CD8-positive, alpha-beta memory T cell (primary cell): ENCODE measurements at regions not wholly inside any gene's neighbourhood (a gene's known extent, or its start where the extent isn't known, plus 50 kb on each side); places are given as distances from the start of the nearest gene placed in this dataset.
"Not testable (repeated sequence)": the region's sequence is repeated elsewhere in the genome, so short reads cannot be mapped to it uniquely, and the experiment has no call there.

ENCODE experiments used
- CTCF ChIA-PET: fragments of 350-600 bp; sonication (Branson Sonifier 250); formaldehyde crosslinking; loops from one replicate; lab custom pipeline; 2021; ENCODE audit warnings: antibody characterized with exemption; lab: Charles Lee
- POLR2A ChIA-PET: fragments of 350-600 bp; sonication (Branson Sonifier 250); formaldehyde crosslinking; loops from one replicate; lab custom pipeline; 2021; ENCODE audit warnings: antibody characterized with exemption; lab: Charles Lee
- DNase-seq, 5 donors: peaks; one replicate each; pipeline versions ENCODE4 v3.0.0 to v3.0.0-alpha.2; 2020 to 2022; ENCODE audit warnings: mixed read lengths in 1 of 5
- H3K27ac ChIP-seq: one replicate; pipeline ENCODE4 v1.7.0; 2013; ENCODE audit warnings: low read depth, mild to moderate bottlenecking, low read length, moderate library complexity
- H3K27me3 ChIP-seq: 2 replicates; pipeline ENCODE4 v1.7.0; 2013; ENCODE audit warnings: low read length, mild to moderate bottlenecking; ENCODE audit not compliant: insufficient read depth, poor library complexity, severe bottlenecking
- H3K36me3 ChIP-seq: 2 replicates; pipeline ENCODE4 v1.7.0; 2013; ENCODE audit warnings: mild to moderate bottlenecking, low read length, moderate library complexity; ENCODE audit not compliant: insufficient read depth
- H3K4me1 ChIP-seq: 2 replicates; pipeline ENCODE4 v1.7.0; 2013; ENCODE audit warnings: mild to moderate bottlenecking, low read length, moderate library complexity; ENCODE audit not compliant: insufficient read depth
- H3K4me3 ChIP-seq: 2 replicates; pipeline ENCODE4 v1.7.0; 2013; ENCODE audit warnings: mild to moderate bottlenecking, low read length
- H3K9me3 ChIP-seq: 2 replicates; pipeline ENCODE4 v1.7.0; 2013; ENCODE audit warnings: mild to moderate bottlenecking, low read length
- H3K27ac Mint-ChIP-seq, 8 donors: one replicate each; pipeline ENCODE4 v1.8.0; 2020 to 2021; ENCODE audit warnings: mixed read lengths in 8 of 8, mild to moderate bottlenecking in 6 of 8, inconsistent platforms in 3 of 8, moderate library complexity in 3 of 8
- H3K27me3 Mint-ChIP-seq, 2 donors: one replicate each; pipeline ENCODE4 v1.8.0; 2020 to 2021; ENCODE audit warnings: mixed read lengths in 2 of 2, mild to moderate bottlenecking in 1 of 2, moderate library complexity in 1 of 2
- H3K36me3 Mint-ChIP-seq, 3 donors: one replicate each; pipeline ENCODE4 v1.8.0; 2020 to 2021; ENCODE audit warnings: mixed read lengths in 3 of 3, inconsistent platforms in 1 of 3, mild to moderate bottlenecking in 1 of 3
- H3K4me1 Mint-ChIP-seq, 3 donors: one replicate each; pipeline ENCODE4 v1.8.0; 2020 to 2021; ENCODE audit warnings: mixed read lengths in 3 of 3, inconsistent platforms in 1 of 3, mild to moderate bottlenecking in 1 of 3
- H3K4me3 Mint-ChIP-seq, 7 donors: one replicate each; pipeline ENCODE4 v1.8.0; 2020 to 2021; ENCODE audit warnings: mixed read lengths in 7 of 7, mild to moderate bottlenecking in 6 of 7, moderate library complexity in 4 of 7, inconsistent platforms in 2 of 7
- H3K9me3 Mint-ChIP-seq, 5 donors: one replicate each; pipeline ENCODE4 v1.8.0; 2020 to 2022; ENCODE audit warnings: mixed read lengths in 5 of 5, mild to moderate bottlenecking in 3 of 5, moderate library complexity in 2 of 5, inconsistent platforms in 1 of 5

- no peak for DNase-seq
These were observed 109.9 kb downstream of the ARL4C start for GRCh38 chr2:234386971-234387370.

GRCh38 chr2:234382131-234382530, 114.8 kb downstream of the ARL4C start:
- no peaks in the 10 kb centered on the region for H3K27me3 ChIP-seq
- peak overlapping the region in 1 of 8 donors; percentile 11 for H3K27ac Mint-ChIP-seq
- CTCF ChIA-PET, result no interaction called here
- no peak overlapping the region for H3K27ac ChIP-seq
- POLR2A ChIA-PET, result interaction anchor here (1.0 kb wide), 1 partner anchor 10 kb away, joined by 3 read pairs; no protein-coding TSS in a partner anchor
- H3K9me3 Mint-ChIP-seq, result no peaks in the 10 kb centered on the region
- peaks cover 0 to 3% (median 0%) of the 10 kb centered on the region in 3 donors for H3K4me1 Mint-ChIP-seq
- no peaks in the 10 kb centered on the region for H3K9me3 ChIP-seq
- no peak overlapping the region for H3K4me3 ChIP-seq
- H3K36me3 Mint-ChIP-seq, result peaks cover 0 to 2% (median 0%) of the 10 kb centered on the region in 3 donors
- H3K4me3 Mint-ChIP-seq, result no peak overlapping the region
- peaks cover 0 to 1% of the 10 kb centered on the region in 2 donors for H3K27me3 Mint-ChIP-seq
- no peaks in the 10 kb centered on the region for H3K4me1 ChIP-seq
- no peak for DNase-seq
- no peaks in the 10 kb centered on the region for H3K36me3 ChIP-seq

More at GRCh38 chr2:234386971-234387370, 109.9 kb downstream of the ARL4C start:
- H3K9me3 Mint-ChIP-seq, result no peaks in the 10 kb centered on the region
- Histone ChIP-seq H3K36me3 (no peaks in the 10 kb centered on the region), H3K4me3 (no peak overlapping the region), H3K27ac (no peak overlapping the region), H3K9me3 (no peaks in the 10 kb centered on the region), H3K27me3 (no peaks in the 10 kb centered on the region), H3K4me1 (peaks cover 7% of the 10 kb centered on the region)
- H3K27ac Mint-ChIP-seq, result peak overlapping the region in 5 of 8 donors; percentile 30 to 81 (median 68)
- peaks cover 0 to 2% (median 0%) of the 10 kb centered on the region in 3 donors for H3K36me3 Mint-ChIP-seq
- POLR2A ChIA-PET, result no interaction called here
- H3K27me3 Mint-ChIP-seq, result no peaks in the 10 kb centered on the region
- CTCF ChIA-PET, result no interaction called here
- H3K4me3 Mint-ChIP-seq, result no peak overlapping the region
- H3K4me1 Mint-ChIP-seq, result peaks cover 14 to 20% (median 16%) of the 10 kb centered on the region in 3 donors

DNA sequence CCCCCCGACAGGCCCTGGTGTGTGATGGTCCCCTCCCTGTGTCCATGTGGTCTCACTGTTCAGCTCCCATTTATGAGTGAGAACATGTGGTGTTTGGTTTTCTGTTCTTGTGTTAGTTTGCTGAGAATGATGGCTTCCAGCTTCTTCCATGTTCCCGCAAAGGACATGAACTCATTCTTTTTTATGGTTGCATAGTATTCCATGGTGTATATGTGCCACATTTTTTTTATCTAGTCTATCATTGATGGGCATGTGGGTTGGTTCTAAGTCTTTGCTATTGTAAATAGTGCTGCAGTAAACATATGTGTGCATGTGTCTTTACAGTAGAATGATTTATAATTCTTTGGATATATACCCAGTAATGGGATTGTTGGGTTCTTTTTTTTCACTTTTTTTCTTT, 117.9 kb downstream of the ARL4C start:
- H3K4me1 Mint-ChIP-seq, H3K4me1 ChIP-seq, H3K36me3 ChIP-seq, H3K27me3 Mint-ChIP-seq, H3K27me3 ChIP-seq, CTCF ChIA-PET, H3K27ac Mint-ChIP-seq, H3K9me3 ChIP-seq, H3K27ac ChIP-seq, H3K4me3 ChIP-seq, POLR2A ChIA-PET, H3K36me3 Mint-ChIP-seq, DNase-seq, H3K9me3 Mint-ChIP-seq, H3K4me3 Mint-ChIP-seq: not testable (repeated sequence)

- Mint-ChIP-seq H3K4me3 (no peak overlapping the region), H3K9me3 (no peaks in the 10 kb centered on the region), H3K36me3 (no peaks in the 10 kb centered on the region), H3K27me3 (peaks cover 0 to 1% of the 10 kb centered on the region in 2 donors), H3K27ac (no peak overlapping the region), H3K4me1 (peaks cover 4 to 6% (median 5%) of the 10 kb centered on the region in 3 donors)
- Histone ChIP-seq H3K9me3 (no peaks in the 10 kb centered on the region), H3K27ac (no peak overlapping the region), H3K36me3 (no peaks in the 10 kb centered on the region), H3K4me3 (no peak overlapping the region), H3K27me3 (no peaks in the 10 kb centered on the region), H3K4me1 (peaks cover 14% of the 10 kb centered on the region)
- POLR2A ChIA-PET, result no interaction called here
- DNase-seq, result no peak
- CTCF ChIA-PET, result no interaction called here
These were observed 118.4 kb downstream of the ARL4C start for GRCh38 chr2:234378440-234378839.

DNA sequence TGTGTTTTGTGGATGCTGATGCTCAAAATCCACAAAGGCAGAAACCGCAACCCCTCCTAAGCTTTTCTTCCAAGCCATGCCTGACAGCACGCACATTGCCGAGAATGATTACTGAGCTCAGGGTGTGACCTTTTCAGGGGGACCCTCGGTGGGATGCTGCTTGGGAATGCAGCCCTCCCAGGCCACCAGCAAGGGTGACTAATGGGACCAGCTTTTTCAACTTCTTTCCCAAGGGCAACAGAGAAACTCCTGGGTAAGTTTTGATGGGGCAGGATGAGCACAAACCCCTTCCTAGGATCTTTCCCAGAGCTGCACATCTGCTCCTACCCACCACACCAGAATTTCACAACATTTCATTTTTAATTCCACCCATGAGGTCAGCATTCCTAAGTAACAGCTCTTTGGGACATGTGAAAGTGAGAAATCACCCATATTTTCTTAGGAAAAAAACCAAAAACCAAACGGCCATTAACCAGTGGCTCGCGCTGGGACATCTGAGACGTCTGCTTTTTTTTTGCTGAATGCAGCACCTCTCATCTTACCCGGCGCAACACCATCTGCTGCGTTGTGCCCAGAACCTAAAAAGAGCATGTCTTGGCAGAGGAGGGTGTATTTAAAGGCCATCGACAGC, 119.0 kb downstream of the ARL4C start:
- POLR2A ChIA-PET, result no interaction called here

DNA sequence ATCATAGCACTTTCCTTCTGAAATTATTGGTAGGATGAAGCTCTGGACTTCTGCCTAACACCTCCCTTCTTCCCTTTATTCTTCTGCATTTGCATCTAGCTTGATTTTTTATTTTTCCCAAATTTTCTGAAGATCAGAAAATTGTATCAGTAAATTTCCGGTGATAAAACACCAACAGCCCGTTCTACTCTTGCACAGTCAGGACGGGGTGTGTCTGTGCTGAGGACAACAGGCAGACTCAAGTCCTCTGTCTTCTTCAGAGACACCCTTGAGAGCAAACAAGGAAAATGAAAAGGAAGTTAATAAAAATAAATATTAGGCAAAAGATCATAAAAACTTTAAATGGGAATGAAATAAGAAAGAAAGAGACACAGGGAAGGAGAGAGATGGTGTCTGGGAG, 120.7 kb downstream of the ARL4C start:
- Mint-ChIP-seq H3K27me3 (peaks cover 0 to 1% of the 10 kb centered on the region in 2 donors), H3K27ac (peak overlapping the region in 3 of 8 donors; percentile 21 to 79 (median 45)), H3K4me3 (no peak overlapping the region), H3K36me3 (no peaks in the 10 kb centered on the region), H3K4me1 (peaks cover 21 to 27% (median 25%) of the 10 kb centered on the region in 3 donors), H3K9me3 (no peaks in the 10 kb centered on the region)
- ChIA-PET CTCF (no interaction called here), POLR2A (no interaction called here)
- Histone ChIP-seq H3K9me3 (no peaks in the 10 kb centered on the region), H3K36me3 (no peaks in the 10 kb centered on the region), H3K4me1 (peaks cover 36% of the 10 kb centered on the region), H3K27me3 (no peaks in the 10 kb centered on the region), H3K4me3 (no peak overlapping the region), H3K27ac (no peak overlapping the region)
- DNase-seq, result no peak

More for the DNA sequence above, 119.0 kb downstream of the ARL4C start:
- Histone ChIP-seq H3K4me1 (peaks cover 20% of the 10 kb centered on the region), H3K4me3 (no peak overlapping the region), H3K9me3 (no peaks in the 10 kb centered on the region), H3K36me3 (no peaks in the 10 kb centered on the region), H3K27me3 (no peaks in the 10 kb centered on the region), H3K27ac (no peak overlapping the region)
- Mint-ChIP-seq H3K27ac (no peak overlapping the region), H3K4me1 (peaks cover 10 to 11% (median 11%) of the 10 kb centered on the region in 3 donors), H3K36me3 (no peaks in the 10 kb centered on the region), H3K27me3 (peaks cover 0 to 1% of the 10 kb centered on the region in 2 donors), H3K4me3 (no peak overlapping the region), H3K9me3 (no peaks in the 10 kb centered on the region)
- no peak for DNase-seq
- CTCF ChIA-PET, result no interaction called here

DNA sequence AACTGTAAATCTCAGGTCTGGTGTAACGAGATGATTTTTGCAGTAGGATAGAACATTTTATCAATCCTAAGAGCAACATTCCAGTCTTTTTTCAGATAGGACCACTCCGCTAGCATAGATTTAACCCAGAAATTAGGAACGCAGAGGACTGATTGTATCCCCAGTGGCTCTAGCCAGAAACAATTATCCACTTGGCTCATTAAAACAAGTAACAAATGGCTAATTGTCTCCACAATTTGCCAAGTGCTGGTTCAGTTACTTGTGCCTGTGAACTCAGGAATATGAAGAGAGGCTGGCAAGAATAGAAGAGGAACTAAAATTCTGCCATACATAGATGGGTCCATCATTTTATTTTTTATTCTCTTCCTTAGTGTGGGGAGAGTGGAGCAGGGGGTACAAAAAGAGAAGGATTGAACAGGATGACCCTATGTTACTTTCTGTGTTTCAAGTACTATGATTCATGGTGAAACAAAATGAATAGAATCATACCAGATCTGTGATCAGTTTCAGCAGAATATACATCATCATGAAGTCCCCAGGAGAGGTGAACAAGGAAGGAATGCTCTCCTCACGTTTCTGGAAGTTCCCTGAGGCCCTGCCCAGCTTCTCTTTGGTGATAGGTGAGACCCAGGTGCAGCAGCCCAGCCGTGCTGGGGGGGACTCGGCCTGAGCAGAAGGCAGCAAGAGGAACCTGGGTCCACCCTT, 121.6 kb downstream of the ARL4C start:
- CTCF ChIA-PET, result interaction anchor here (1.0 kb wide), 1 partner anchor 28 kb away, joined by 3 read pairs; no protein-coding TSS in a partner anchor
- Mint-ChIP-seq H3K36me3 (no peaks in the 10 kb centered on the region), H3K4me1 (peaks cover 25 to 35% (median 33%) of the 10 kb centered on the region in 3 donors), H3K27ac (peak overlapping the region in 3 of 8 donors; percentile 17 to 74 (median 64)), H3K9me3 (no peaks in the 10 kb centered on the region), H3K4me3 (no peak overlapping the region), H3K27me3 (no peaks in the 10 kb centered on the region)
- no peaks in the 10 kb centered on the region for H3K9me3 ChIP-seq
- no peaks in the 10 kb centered on the region for H3K36me3 ChIP-seq
- no peaks in the 10 kb centered on the region for H3K27me3 ChIP-seq
- no peak overlapping the region for H3K4me3 ChIP-seq
- DNase-seq, result no peak
- no peak overlapping the region for H3K27ac ChIP-seq
- peaks cover 45% of the 10 kb centered on the region for H3K4me1 ChIP-seq
- POLR2A ChIA-PET, result no interaction called here

- no peak overlapping the region for H3K27ac ChIP-seq
- CTCF ChIA-PET, result interaction anchor here (0.8 to 1.0 kb wide), 2 partner anchors 27 to 40 kb away, joined by 3 read pairs; no protein-coding TSS in a partner anchor
These were observed 122.1 kb downstream of the ARL4C start for GRCh38 chr2:234374736-234375135.

More at GRCh38 chr2:234374736-234375135, 122.1 kb downstream of the ARL4C start:
- Mint-ChIP-seq H3K36me3 (no peaks in the 10 kb centered on the region), H3K4me3 (no peak overlapping the region), H3K27me3 (no peaks in the 10 kb centered on the region), H3K27ac (peak overlapping the region in 1 of 8 donors; percentile 74), H3K9me3 (no peaks in the 10 kb centered on the region), H3K4me1 (peaks cover 29 to 41% (median 39%) of the 10 kb centered on the region in 3 donors)
- no peak overlapping the region for H3K4me3 ChIP-seq
- POLR2A ChIA-PET, result no interaction called here
- H3K9me3 ChIP-seq, result no peaks in the 10 kb centered on the region
- no peaks in the 10 kb centered on the region for H3K36me3 ChIP-seq
- no peaks in the 10 kb centered on the region for H3K27me3 ChIP-seq
- H3K4me1 ChIP-seq, result peaks cover 51% of the 10 kb centered on the region
- DNase-seq, result no peak
